ENCODE measurements at regions not wholly inside any gene's neighbourhood (a gene's known extent, or its start where the extent isn't known, plus 50 kb on each side); places are given as distances from the start of the nearest gene placed in this dataset.

DNA sequence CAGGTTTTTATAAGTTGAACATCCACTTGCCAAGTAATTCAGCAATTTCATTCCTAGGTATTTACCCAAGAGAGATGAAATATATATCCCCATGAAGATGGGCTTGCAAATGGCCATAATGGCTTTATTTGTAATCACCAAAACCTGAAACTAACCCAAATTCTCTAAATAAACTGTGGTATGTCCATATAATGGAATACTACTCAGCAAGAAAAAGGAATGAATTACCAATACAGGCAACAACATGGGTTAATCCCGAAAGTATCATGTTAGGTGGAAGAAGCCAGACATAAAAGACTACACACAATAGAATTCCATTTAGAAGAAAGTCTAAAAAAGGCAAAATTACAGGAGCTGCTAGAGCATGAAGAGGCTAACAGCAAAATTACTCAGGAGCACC is 101.4 kb upstream of the PPP2R2D start:
- DNase-seq (ENCODE audit: low read depth), result no peak
- no peak for TF ChIP-seq CTCF (IDR thresholded peaks at IDR 0.05; ENCODE audit: control insufficient read depth, insufficient read depth, low read depth, low read length, missing control alignments)
- H3K4me3 ChIP-seq (ENCODE audit: control insufficient read depth, low read depth, low read length), result no peak overlapping the region

GRCh38 chr10:131802156-131802915 is 98.5 kb upstream of the PPP2R2D start:
- no peak for TF ChIP-seq CTCF (IDR thresholded peaks at IDR 0.05; ENCODE audit: control insufficient read depth, insufficient read depth, low read depth, low read length, missing control alignments)
- H3K4me3 ChIP-seq (ENCODE audit: control insufficient read depth, low read depth, low read length), result no peak overlapping the region
- DNase-seq (ENCODE audit: low read depth), result no peak

DNA sequence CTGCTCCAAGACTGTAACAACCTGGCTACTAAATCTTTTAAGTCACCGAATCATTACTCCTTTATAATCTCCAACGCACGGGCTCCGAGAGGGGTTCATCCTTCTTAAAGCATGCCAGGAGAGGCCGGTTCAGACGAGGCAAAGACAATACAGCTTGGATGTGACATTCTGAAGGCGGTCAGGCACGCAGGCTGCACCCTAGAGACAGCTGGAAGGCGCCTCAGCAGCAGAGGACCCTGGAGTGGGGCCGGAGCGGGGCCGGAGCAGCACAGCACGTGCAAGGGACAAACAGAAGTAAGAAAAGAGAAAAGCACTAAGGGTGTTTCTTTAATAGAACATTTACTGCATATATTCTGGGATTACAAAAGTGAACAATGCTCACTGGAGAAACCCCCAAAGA is 97.8 kb upstream of the PPP2R2D start:
- TF ChIP-seq CTCF (IDR thresholded peaks at IDR 0.05; ENCODE audit: control insufficient read depth, insufficient read depth, low read depth, low read length, missing control alignments), result no peak
- H3K4me3 ChIP-seq (ENCODE audit: control insufficient read depth, low read depth, low read length), result no peak overlapping the region
- DNase-seq (ENCODE audit: low read depth), result no peak

DNA sequence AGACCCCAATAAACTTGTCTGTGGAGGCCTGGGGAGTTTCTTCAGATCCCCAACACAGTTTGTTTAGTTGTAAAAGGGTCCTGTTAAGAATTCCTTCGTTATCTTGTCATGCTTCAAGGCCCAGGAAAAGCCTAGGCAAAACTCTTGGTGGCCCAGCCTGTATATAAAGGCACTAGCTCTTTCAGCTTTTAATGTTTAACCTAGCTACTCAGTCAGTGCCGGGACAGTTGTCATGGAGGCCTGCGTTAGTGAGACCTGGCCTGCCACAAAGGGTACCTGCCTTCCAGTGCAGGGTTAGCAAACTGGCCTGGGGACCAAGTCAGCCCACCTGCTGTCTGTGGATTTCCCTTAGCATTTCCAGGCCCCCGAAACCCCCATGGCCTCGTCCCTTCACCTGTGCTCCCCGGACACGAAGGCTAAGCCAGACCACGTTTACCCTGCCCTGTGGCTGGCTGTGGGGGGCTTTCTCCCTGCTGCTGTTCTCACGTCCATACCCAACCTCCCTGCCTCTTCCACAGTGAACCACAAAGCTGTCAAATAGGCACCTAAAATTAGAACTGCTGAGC is 96.9 kb upstream of the PPP2R2D start:
- DNase-seq (ENCODE audit: low read depth), result no peak
- no peak for TF ChIP-seq CTCF (IDR thresholded peaks at IDR 0.05; ENCODE audit: control insufficient read depth, insufficient read depth, low read depth, low read length, missing control alignments)
- no peak overlapping the region for H3K4me3 ChIP-seq (ENCODE audit: control insufficient read depth, low read depth, low read length)

DNA sequence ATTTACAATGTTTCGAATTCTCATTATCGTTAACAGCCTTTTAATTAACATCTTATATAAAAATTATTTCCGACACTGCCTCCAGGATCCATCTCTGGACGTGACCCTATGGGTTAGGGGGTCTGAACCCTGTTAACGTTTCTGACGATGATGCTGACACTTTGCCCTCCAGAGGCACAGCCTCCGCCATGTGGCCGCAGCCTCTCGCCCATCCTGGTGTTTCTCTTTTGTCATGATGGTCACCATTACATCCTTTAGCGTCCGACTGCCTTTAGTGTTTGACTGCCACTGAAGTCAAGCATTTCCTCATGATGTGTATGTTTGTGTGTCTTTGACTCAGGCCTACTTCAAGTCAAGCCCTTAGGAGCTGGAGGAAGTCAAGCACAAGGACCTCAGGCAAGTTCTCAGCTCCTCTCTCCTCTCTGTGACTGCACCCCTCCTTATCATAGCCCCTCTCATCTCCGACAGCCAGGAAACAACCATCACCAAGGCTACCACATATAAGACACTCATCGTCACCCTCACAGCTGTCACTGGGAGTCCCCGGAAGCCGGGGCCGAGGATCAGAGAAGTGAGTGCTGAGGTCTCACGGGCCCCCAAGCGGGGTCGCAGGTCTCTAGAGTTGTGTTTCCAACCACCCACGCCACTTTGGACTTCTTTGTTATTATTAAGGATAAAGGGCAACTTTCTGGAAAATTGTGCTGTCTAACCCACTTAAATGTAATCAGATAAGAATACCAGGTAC is 96.1 kb upstream of the PPP2R2D start:
- TF ChIP-seq CTCF (IDR thresholded peaks at IDR 0.05; ENCODE audit: control insufficient read depth, insufficient read depth, low read depth, low read length, missing control alignments), result no peak
- DNase-seq (ENCODE audit: low read depth), result no peak
- H3K4me3 ChIP-seq (ENCODE audit: control insufficient read depth, low read depth, low read length), result no peak overlapping the region

DNA sequence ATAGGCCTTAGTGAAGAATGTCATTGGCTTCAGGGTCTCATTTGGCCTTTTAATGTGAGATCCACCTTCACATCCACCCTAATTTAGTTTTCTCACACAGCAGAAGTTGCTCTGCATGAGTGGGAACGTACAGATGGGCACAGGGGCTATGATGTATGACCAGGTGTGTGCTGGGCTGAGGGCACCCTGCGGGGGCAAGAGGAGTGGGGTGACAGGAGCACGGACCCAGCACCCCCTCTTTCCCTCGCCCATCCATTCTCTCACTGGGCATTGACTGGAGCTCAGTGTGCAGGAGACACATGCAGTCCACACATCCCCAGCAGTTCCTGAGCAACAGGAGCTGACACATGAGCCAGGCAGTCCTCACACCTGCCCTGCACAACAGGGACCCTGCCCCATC is 95.1 kb upstream of the PPP2R2D start:
- no peak for DNase-seq (ENCODE audit: low read depth)
- TF ChIP-seq CTCF (IDR thresholded peaks at IDR 0.05; ENCODE audit: control insufficient read depth, insufficient read depth, low read depth, low read length, missing control alignments), result no peak

More for the DNA sequence above, 95.1 kb upstream of the PPP2R2D start:
- H3K4me3 ChIP-seq (ENCODE audit: control insufficient read depth, low read depth, low read length), result no peak overlapping the region

All from AG09309 (cell line).